ENCODE measurements at regions not wholly inside any gene's neighbourhood (a gene's known extent, or its start where the extent isn't known, plus 50 kb on each side); places are given as distances from the start of the nearest gene placed in this dataset.

DNA sequence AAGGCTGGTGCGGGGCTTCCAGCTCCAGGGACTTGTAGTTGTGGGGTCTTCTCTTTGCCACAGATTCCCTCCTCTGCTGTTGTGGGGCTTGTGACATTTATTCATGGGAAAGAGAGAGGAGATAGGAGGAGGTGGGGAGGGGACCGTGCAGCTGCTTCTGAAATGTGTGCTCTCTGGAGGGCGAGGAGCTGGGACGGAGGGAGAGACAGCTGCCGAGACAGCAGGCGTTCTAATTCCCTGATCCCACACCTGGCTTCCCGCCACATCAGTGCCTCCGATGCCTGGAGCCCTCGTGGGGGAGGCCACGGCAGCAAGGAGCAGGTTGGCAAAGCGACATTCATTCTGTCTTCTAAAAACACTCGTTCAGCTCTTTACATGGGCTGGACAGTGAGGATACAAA, 164.4 kb downstream of the USP12 start:
- TF ChIP-seq POLR2A (IDR thresholded peaks at IDR 0.05; ENCODE audit: low read length) = no peak
- no peak for TF ChIP-seq GATA1 (IDR thresholded peaks at IDR 0.05; ENCODE audit: low read depth, low read length)

All from erythroblast (primary cell).